ENCODE measurements at regions not wholly inside any gene's neighbourhood (a gene's known extent, or its start where the extent isn't known, plus 50 kb on each side); places are given as distances from the start of the nearest gene placed in this dataset.

DNA sequence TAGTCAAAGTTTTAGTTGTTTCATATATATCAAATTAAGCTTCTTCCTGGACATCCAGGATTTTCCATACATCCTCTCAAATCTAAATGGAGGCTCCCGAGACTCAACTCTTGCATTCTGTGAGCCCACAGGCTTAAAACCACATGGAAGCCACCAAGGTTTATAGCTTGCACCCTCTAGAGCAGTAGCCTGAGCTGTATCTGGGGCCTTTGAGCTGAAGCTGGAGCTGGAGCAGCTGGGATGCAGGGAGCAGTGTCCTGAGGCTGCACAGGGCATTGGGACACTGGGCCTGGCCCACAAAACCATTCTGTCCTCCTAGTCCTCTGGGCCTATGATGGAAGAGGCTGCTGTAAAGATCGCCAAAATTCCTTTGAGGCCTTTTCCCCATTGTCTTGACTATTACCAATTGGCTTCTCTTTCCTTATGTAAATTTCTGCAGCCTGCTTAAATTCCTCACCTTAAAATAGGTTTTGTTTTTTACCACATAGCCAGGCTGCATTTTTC, 151.0 kb downstream of the COX7C start:
- POLR2A ChIA-PET, result interaction anchor here (0.5 to 0.9 kb wide), 2 partner anchors 42 to 138 kb away, joined by 3 to 4 read pairs; no protein-coding TSS in a partner anchor
- Histone ChIP-seq H3K4me2 (ENCODE audit: low read length) (no peak overlapping the region), H3K79me2 (ENCODE audit: insufficient read depth, low read depth, low read length) (no peaks in the 10 kb centered on the region), H3K4me3 (ENCODE audit: low read depth, low read length, poor library complexity, severe bottlenecking) (no peak overlapping the region), H3K9me2 (ENCODE audit: insufficient read depth, low read length) (no peaks in the 10 kb centered on the region; the same call in 1 of the 2 replicates), H3K4me1 (ENCODE audit: insufficient read depth, low read length, poor library complexity, severe bottlenecking) (no peaks in the 10 kb centered on the region), H2AFZ (ENCODE audit: low read length) (no peak overlapping the region), H4K20me1 (ENCODE audit: insufficient read depth, low read length) (no peaks in the 10 kb centered on the region), H3K27ac (ENCODE audit: low read depth, low read length, poor library complexity, severe bottlenecking) (no peak overlapping the region), H3K36me3 (ENCODE audit: insufficient read depth, low read length) (no peaks in the 10 kb centered on the region), H3K9me3 (ENCODE audit: low read length) (no peaks in the 10 kb centered on the region)
- intact Hi-C loops (cut with micrococcal nuclease; ENCODE audit: unreplicated experiment), result no loop called here
- TF ChIP-seq EZH2phosphoT487 (IDR thresholded peaks at IDR 0.05; ENCODE audit: borderline replicate concordance, low read depth, low read length), result no peak
- TF ChIP-seq, protein P1, sequence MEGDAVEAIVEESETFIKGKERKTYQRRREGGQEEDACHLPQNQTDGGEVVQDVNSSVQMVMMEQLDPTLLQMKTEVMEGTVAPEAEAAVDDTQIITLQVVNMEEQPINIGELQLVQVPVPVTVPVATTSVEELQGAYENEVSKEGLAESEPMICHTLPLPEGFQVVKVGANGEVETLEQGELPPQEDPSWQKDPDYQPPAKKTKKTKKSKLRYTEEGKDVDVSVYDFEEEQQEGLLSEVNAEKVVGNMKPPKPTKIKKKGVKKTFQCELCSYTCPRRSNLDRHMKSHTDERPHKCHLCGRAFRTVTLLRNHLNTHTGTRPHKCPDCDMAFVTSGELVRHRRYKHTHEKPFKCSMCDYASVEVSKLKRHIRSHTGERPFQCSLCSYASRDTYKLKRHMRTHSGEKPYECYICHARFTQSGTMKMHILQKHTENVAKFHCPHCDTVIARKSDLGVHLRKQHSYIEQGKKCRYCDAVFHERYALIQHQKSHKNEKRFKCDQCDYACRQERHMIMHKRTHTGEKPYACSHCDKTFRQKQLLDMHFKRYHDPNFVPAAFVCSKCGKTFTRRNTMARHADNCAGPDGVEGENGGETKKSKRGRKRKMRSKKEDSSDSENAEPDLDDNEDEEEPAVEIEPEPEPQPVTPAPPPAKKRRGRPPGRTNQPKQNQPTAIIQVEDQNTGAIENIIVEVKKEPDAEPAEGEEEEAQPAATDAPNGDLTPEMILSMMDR (conservative IDR thresholded peaks at IDR 0.05; ENCODE audit: low read length), result no peak
- CTCF ChIA-PET (ENCODE audit: unreplicated experiment), result no interaction called here
- DNase-seq (ENCODE audit: low spot score), result no peak
- no TSS peak for BruUV-seq (replicated peaks)

DNA sequence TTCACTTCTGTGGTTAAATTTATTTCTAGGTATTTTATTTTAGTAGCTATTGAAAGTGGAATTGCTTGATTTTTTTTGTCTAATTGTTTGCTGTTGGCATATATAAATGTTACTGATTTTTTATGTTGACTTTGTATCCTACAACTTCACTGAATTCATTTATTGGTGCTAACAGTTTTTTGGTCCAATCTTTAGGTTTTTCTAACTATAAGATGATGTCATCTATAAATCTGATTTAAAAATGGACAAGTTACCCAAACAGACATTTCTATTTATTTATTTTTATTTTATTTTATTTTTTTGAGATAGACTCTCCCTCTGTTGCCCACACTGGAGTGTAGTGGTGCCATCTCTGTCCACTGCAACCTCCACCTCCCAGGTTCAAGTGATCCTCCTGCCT, 162.3 kb downstream of the COX7C start:
- Histone ChIP-seq H3K4me3 (ENCODE audit: low read depth, low read length, poor library complexity, severe bottlenecking) (no peak overlapping the region), H3K36me3 (ENCODE audit: insufficient read depth, low read length) (no peaks in the 10 kb centered on the region), H3K9me2 (ENCODE audit: insufficient read depth, low read length) (no peaks in the 10 kb centered on the region), H3K27ac (ENCODE audit: low read depth, low read length, poor library complexity, severe bottlenecking) (no peak overlapping the region), H2AFZ (ENCODE audit: low read length) (no peak overlapping the region), H3K9me3 (ENCODE audit: low read length) (no peaks in the 10 kb centered on the region), H3K79me2 (ENCODE audit: insufficient read depth, low read depth, low read length) (no peaks in the 10 kb centered on the region), H3K4me2 (ENCODE audit: low read length) (no peak overlapping the region), H4K20me1 (ENCODE audit: insufficient read depth, low read length) (no peaks in the 10 kb centered on the region), H3K4me1 (ENCODE audit: insufficient read depth, low read length, poor library complexity, severe bottlenecking) (no peaks in the 10 kb centered on the region)
- CTCF ChIA-PET (ENCODE audit: unreplicated experiment), result no interaction called here
- BruUV-seq (replicated peaks), result no TSS peak
- no peak for DNase-seq (ENCODE audit: low spot score)
- POLR2A ChIA-PET, result interaction anchor here (0.6 to 1.0 kb wide), 2 partner anchors 40 to 66 kb away, joined by 3 to 4 read pairs; no protein-coding TSS in a partner anchor
- intact Hi-C loops (cut with micrococcal nuclease; ENCODE audit: unreplicated experiment), result no loop called here
- no peak for TF ChIP-seq EZH2phosphoT487 (IDR thresholded peaks at IDR 0.05; ENCODE audit: borderline replicate concordance, low read depth, low read length)
- TF ChIP-seq, protein P1 (conservative IDR thresholded peaks at IDR 0.05; ENCODE audit: low read length), result no peak

DNA sequence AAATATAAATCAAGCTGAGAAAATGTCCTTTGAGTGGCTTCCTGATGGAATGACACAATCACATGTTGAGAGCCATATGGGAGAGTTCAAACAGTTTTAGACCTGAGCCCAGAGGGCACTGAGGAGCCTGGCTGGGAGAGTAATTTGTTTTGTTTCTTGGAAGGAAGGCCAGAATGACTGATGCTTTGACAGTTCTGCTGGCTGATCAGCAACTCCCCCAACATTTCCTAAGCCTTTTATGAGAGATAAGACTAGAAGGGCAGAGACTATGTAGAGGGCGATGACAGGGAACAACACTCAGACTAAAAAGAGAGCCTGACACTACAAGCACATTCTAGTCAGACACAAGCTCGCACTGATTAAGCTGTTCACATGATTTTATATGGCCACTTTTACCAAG, 169.2 kb downstream of the COX7C start:
- Histone ChIP-seq H4K20me1 (ENCODE audit: insufficient read depth, low read length) (no peaks in the 10 kb centered on the region), H3K36me3 (ENCODE audit: insufficient read depth, low read length) (no peaks in the 10 kb centered on the region), H3K9me3 (ENCODE audit: low read length) (no peaks in the 10 kb centered on the region), H3K27ac (ENCODE audit: low read depth, low read length, poor library complexity, severe bottlenecking) (no peak overlapping the region), H3K79me2 (ENCODE audit: insufficient read depth, low read depth, low read length) (no peaks in the 10 kb centered on the region), H2AFZ (ENCODE audit: low read length) (no peak overlapping the region), H3K4me3 (ENCODE audit: low read depth, low read length, poor library complexity, severe bottlenecking) (no peak overlapping the region), H3K4me2 (ENCODE audit: low read length) (no peak overlapping the region), H3K9me2 (ENCODE audit: insufficient read depth, low read length) (no peaks in the 10 kb centered on the region), H3K4me1 (ENCODE audit: insufficient read depth, low read length, poor library complexity, severe bottlenecking) (no peaks in the 10 kb centered on the region)
- no TSS peak for BruUV-seq (replicated peaks)
- TF ChIP-seq, protein P1 (conservative IDR thresholded peaks at IDR 0.05; ENCODE audit: low read length), result no peak
- TF ChIP-seq EZH2phosphoT487 (IDR thresholded peaks at IDR 0.05; ENCODE audit: borderline replicate concordance, low read depth, low read length), result no peak
- intact Hi-C loops (cut with micrococcal nuclease; ENCODE audit: unreplicated experiment), result no loop called here
- DNase-seq (ENCODE audit: low spot score), result no peak
- ChIA-PET CTCF (ENCODE audit: unreplicated experiment) (interaction anchor here (0.6 kb wide), 1 partner anchor 35 kb away, joined by 3 read pairs; no protein-coding TSS in a partner anchor), POLR2A (interaction anchor here (1.3 kb wide), 1 partner anchor 13 kb away, joined by 3 read pairs; no protein-coding TSS in a partner anchor)

Data from OCI-LY7 (cell line).